ENCODE measurements at regions not wholly inside any gene's neighbourhood (a gene's known extent, or its start where the extent isn't known, plus 50 kb on each side); places are given as distances from the start of the nearest gene placed in this dataset.

DNA sequence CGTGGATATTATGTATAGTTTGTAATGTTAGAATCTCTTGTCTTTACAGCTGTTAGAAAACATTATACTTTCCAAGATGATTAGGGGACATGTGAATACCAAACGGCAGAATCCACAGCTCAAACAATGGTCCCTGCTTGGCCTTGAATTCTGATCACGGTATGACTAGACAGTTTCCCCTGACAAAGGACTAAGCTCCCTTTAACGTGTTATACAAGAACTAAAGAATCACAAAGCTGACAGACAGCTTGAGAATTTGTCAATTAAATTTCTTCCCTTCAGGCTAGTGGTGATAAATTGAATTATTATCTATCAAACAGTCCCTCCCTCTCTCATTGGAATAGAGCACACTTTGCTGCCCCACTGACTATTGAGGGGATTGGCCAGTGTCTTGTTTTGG is 359.2 kb upstream of the ID2 start:
- TF ChIP-seq POU2F2 (IDR thresholded peaks at IDR 0.05; ENCODE audit: low read depth, low read length) (no peak), POLR2AphosphoS5 (IDR thresholded peaks at IDR 0.05; ENCODE audit: low read depth, low read length) (no peak), PAX5 (IDR thresholded peaks at IDR 0.05; ENCODE audit: insufficient read depth, low read length, severe bottlenecking) (no peak), POLR2A (IDR thresholded peaks at IDR 0.05; ENCODE audit: low read depth, low read length) (no peak), SPI1 (IDR thresholded peaks at IDR 0.05; ENCODE audit: low read depth, low read length) (no peak), TAF1 (IDR thresholded peaks at IDR 0.05; ENCODE audit: low read depth, low read length) (no peak)
- DNase-seq (ENCODE audit: insufficient read length, low spot score) (no peak), FAIRE-seq (no peak)

DNA sequence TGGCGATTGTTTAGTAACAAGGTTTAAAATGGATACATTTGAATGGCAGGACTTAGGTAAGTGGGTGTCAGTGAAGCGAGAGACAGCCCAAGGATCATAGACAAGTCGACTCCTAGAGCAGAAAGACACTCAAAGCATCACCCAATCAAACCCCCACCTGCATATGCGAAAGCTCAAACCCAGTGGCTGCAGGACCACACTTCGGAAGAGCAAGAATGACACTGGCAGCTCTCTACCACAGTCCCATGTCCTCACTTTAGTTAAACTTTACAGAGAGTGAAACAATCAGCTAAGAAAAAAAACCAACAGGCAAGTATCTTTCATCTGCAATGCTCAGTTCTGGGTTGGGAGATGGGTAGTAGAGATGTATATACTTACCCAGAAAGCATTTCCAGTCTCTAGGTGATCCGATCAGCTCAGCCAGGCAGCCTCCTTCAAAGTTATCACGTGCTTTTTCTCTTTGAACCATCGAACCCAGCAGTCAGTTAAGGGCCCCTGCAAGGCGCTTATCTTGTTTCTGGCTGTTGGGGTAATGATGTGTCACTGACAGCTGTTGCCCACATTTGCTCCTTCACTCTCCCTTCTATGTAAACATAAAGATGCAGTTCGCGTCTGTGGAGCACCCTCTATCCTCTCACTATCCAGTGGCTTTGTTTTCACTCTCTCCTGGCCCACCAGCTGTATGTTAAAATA is 357.5 kb upstream of the ID2 start:
- no peak for DNase-seq (ENCODE audit: insufficient read length, low spot score)
- no peak for TF ChIP-seq POLR2AphosphoS5 (IDR thresholded peaks at IDR 0.05; ENCODE audit: low read depth, low read length)
- TF ChIP-seq SPI1 (IDR thresholded peaks at IDR 0.05; ENCODE audit: low read depth, low read length) = no peak
- TF ChIP-seq POU2F2 (IDR thresholded peaks at IDR 0.05; ENCODE audit: low read depth, low read length) = no peak
- no peak for TF ChIP-seq POLR2A (IDR thresholded peaks at IDR 0.05; ENCODE audit: low read depth, low read length)
- TF ChIP-seq PAX5 (IDR thresholded peaks at IDR 0.05; ENCODE audit: insufficient read depth, low read length, severe bottlenecking) = no peak
- no peak for TF ChIP-seq TAF1 (IDR thresholded peaks at IDR 0.05; ENCODE audit: low read depth, low read length)
- no peak for FAIRE-seq

DNA sequence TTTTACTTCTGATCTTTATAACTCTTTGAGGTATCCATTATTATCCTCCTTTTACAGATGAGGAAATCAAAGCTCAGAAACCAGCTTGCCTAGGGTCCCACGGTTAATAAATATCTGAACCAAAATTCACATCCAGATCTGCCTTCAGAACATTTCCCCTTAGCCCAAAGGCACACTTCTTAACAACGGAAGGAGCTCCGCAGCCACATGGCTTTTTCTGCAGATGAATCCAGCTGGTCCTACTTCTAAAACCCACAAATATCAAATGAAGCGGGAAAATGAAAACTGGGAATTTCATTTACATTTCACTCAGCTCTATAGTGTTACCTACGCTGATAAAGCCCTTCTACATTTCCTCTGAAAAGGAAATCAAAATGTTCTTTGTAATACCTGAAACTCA is 357.0 kb upstream of the ID2 start:
- FAIRE-seq = no peak
- TF ChIP-seq POU2F2 (IDR thresholded peaks at IDR 0.05; ENCODE audit: low read depth, low read length) = no peak
- no peak for TF ChIP-seq POLR2A (IDR thresholded peaks at IDR 0.05; ENCODE audit: low read depth, low read length)
- no peak for TF ChIP-seq TAF1 (IDR thresholded peaks at IDR 0.05; ENCODE audit: low read depth, low read length)
- no peak for TF ChIP-seq POLR2AphosphoS5 (IDR thresholded peaks at IDR 0.05; ENCODE audit: low read depth, low read length)
- TF ChIP-seq PAX5 (IDR thresholded peaks at IDR 0.05; ENCODE audit: insufficient read depth, low read length, severe bottlenecking) = no peak
- TF ChIP-seq SPI1 (IDR thresholded peaks at IDR 0.05; ENCODE audit: low read depth, low read length) = no peak
- no peak for DNase-seq (ENCODE audit: insufficient read length, low spot score)

DNA sequence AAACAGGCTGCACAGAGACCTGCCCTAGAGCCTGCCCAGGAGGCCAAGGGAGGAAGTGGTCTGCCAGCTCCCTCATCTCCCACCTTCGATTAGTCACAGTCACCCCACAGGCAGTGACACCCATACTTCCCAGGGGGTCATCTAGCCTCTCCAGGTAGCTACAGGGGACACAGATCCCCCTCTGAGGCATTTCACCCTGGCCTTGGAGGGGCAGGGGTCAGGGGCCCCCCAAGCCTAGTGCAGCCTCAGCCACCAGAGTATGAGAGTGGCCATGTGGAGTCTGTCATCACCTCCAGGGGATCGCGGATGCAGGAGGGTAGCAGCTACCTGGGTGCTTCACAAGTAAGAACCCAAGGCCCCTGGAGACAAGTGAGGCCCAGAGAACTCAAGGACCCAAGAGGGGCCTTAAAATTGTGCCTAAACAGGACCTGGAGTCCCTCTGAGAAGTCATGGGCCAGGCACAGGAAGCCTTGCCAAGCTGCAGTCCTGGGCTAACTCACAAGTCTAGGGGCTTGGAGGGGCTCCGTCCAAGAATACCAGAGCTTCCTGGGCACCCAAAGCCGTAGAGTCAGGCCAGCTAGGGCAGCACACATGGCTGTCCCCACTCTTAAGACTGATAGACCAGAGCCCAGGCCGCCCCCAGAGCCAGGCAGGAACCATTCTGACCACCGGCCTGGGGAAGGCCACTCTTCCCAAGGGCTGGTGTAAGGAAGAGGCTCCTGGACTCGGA is 354.3 kb upstream of the ID2 start:
- no peak for FAIRE-seq
- TF ChIP-seq POLR2AphosphoS5 (IDR thresholded peaks at IDR 0.05; ENCODE audit: low read depth, low read length) (no peak), POLR2A (IDR thresholded peaks at IDR 0.05; ENCODE audit: low read depth, low read length) (no peak), PAX5 (IDR thresholded peaks at IDR 0.05; ENCODE audit: insufficient read depth, low read length, severe bottlenecking) (no peak), SPI1 (IDR thresholded peaks at IDR 0.05; ENCODE audit: low read depth, low read length) (no peak), POU2F2 (IDR thresholded peaks at IDR 0.05; ENCODE audit: low read depth, low read length) (no peak), TAF1 (IDR thresholded peaks at IDR 0.05; ENCODE audit: low read depth, low read length) (no peak)
- DNase-seq (ENCODE audit: insufficient read length, low spot score) = no peak

DNA sequence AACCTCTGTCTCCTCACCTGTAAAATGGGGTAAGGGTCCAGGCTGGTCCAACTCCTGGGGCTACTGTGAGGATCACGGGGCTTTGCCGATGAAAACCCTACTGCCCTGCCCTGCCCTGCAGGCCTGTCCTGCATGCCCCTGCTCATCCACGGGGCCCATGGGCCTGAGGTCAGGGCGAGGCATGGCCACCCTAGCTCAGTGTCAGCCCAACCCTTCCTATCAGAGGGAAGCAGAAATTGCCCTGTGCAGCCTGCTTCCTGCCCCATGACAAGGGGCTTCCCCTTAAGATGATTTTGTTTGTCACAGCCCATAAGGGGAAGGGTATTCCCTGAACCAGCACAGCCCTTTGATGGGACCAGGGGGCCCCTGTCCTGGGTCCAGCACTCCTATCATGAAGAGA is 353.6 kb upstream of the ID2 start:
- TF ChIP-seq POLR2A (IDR thresholded peaks at IDR 0.05; ENCODE audit: low read depth, low read length) = no peak
- TF ChIP-seq TAF1 (IDR thresholded peaks at IDR 0.05; ENCODE audit: low read depth, low read length) = no peak
- no peak for TF ChIP-seq POLR2AphosphoS5 (IDR thresholded peaks at IDR 0.05; ENCODE audit: low read depth, low read length)
- TF ChIP-seq POU2F2 (IDR thresholded peaks at IDR 0.05; ENCODE audit: low read depth, low read length) = no peak
- no peak for TF ChIP-seq SPI1 (IDR thresholded peaks at IDR 0.05; ENCODE audit: low read depth, low read length)
- no peak for TF ChIP-seq PAX5 (IDR thresholded peaks at IDR 0.05; ENCODE audit: insufficient read depth, low read length, severe bottlenecking)
- DNase-seq (ENCODE audit: insufficient read length, low spot score) (no peak), FAIRE-seq (no peak)

DNA sequence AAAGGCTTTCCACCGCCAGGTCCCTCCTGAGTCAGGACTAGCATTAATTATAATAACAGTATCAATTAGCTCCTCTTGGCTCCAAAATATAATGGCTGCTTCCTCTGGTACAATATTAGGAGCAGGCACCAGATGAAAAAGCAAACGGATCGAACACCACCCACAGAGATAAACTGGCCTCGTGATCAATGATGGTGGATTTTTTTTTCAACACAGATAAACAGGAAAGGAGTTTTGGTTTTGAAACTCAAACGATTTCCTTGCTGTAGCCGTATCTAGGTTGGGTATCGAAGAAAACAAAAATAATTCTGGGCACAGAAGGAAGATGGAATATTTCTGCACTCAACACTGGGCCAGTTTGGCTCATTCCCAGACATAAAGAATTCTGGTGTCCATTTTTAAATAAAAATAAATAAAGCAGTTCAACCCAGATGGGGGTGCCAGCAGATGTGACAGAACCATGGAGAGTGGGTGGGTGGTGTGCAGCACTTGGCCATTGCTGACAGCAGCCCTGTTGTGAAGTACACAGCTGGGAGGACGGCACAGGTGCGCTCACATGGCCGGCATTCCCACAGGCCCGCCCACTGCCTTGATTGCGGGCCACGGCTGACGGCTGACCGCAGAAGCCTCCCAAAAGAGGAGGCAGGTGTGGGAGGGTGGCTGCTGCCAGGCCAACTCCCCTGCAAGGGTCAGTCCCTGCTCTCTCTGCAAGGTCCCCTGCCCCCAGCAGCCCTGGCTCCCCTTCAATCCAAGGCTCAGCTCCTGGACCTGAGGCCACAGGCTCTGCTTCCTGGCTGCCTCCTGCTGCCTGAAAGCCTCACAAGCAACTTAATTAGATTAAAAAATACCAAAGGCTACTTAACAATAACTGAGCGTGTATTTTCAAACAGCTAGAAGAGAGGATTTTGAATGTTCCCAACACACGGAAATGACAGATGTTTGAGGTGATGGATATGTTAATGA is 351.9 kb upstream of the ID2 start:
- no peak for FAIRE-seq
- TF ChIP-seq SPI1 (IDR thresholded peaks at IDR 0.05; ENCODE audit: low read depth, low read length) (no peak), PAX5 (IDR thresholded peaks at IDR 0.05; ENCODE audit: insufficient read depth, low read length, severe bottlenecking) (no peak), POLR2A (IDR thresholded peaks at IDR 0.05; ENCODE audit: low read depth, low read length) (no peak), POU2F2 (IDR thresholded peaks at IDR 0.05; ENCODE audit: low read depth, low read length) (no peak), POLR2AphosphoS5 (IDR thresholded peaks at IDR 0.05; ENCODE audit: low read depth, low read length) (no peak), TAF1 (IDR thresholded peaks at IDR 0.05; ENCODE audit: low read depth, low read length) (no peak)
- no peak for DNase-seq (ENCODE audit: insufficient read length, low spot score)

DNA sequence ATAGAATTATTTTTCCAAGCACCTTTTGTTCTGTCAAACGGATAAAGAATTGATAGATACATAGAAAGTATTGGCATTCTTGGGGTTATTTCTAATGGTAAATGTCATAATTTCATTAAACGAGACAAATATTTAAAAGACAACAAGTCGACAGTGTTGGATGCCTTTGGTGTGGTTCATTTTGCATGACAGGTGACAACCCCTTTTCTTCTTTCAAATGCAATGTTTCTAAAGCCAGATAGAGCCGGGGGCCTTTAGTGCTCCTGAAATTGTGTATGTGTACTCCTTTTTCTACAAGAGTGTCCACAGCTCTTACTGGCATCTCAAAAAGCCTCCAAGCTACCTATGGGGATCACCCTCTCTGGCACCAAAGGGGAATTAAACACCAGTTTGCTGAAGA is 350.8 kb upstream of the ID2 start:
- FAIRE-seq = no peak
- DNase-seq (ENCODE audit: insufficient read length, low spot score) = no peak
- no peak for TF ChIP-seq POU2F2 (IDR thresholded peaks at IDR 0.05; ENCODE audit: low read depth, low read length)
- no peak for TF ChIP-seq TAF1 (IDR thresholded peaks at IDR 0.05; ENCODE audit: low read depth, low read length)
- no peak for TF ChIP-seq POLR2AphosphoS5 (IDR thresholded peaks at IDR 0.05; ENCODE audit: low read depth, low read length)

DNA sequence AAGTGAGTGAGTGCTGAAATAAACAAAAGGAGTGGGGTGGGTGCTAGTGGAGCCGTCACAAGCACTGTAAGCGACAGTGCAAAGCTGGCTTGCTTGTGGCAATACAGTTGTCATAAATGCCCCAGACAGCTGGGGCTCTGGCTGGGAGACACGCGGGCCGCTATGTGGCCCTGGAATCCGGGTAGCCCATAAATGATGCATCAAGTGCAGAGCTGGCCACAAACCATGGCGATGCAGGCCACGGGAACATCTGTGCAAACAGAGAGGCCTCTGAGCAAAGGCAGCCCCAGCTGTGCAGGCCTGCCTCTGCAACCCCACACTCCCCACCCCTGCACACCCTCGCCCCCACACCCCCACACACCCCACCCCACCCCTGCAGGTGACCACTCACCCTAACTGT is 349.2 kb upstream of the ID2 start:
- FAIRE-seq (no peak), DNase-seq (ENCODE audit: insufficient read length, low spot score) (no peak)
- TF ChIP-seq PAX5 (IDR thresholded peaks at IDR 0.05; ENCODE audit: insufficient read depth, low read length, severe bottlenecking) (no peak), SPI1 (IDR thresholded peaks at IDR 0.05; ENCODE audit: low read depth, low read length) (no peak), POLR2AphosphoS5 (IDR thresholded peaks at IDR 0.05; ENCODE audit: low read depth, low read length) (no peak), TAF1 (IDR thresholded peaks at IDR 0.05; ENCODE audit: low read depth, low read length) (no peak), POU2F2 (IDR thresholded peaks at IDR 0.05; ENCODE audit: low read depth, low read length) (no peak), POLR2A (IDR thresholded peaks at IDR 0.05; ENCODE audit: low read depth, low read length) (no peak)

All from GM12891 (cell line).